Right lobe of liver (tissue), 6 donors: ENCODE measurements at regions not wholly inside any gene's neighbourhood (a gene's known extent, or its start where the extent isn't known, plus 50 kb on each side); places are given as distances from the start of the nearest gene placed in this dataset.

Experiments used
- ATAC-seq, 4 donors: fragments of 200-7000 bp; cut with Tn5 transposase; one replicate each; pipeline ENCODE4 v1.9.1; 2020; ENCODE audit warnings: mild to moderate bottlenecking in 4 of 4, moderate library complexity in 4 of 4
- DNase-seq, 3 donors: peaks; one replicate each; pipeline ENCODE4 v3.0.0-alpha.2; 2020
- H3K27ac ChIP-seq, 3 donors: fragments of 200-600 bp; one replicate each; pipeline ENCODE4 v1.8.0; 2022
- H3K27me3 ChIP-seq, 2 donors: fragments of 200-600 bp; one replicate each; pipeline ENCODE4 v1.8.0; 2022
- H3K36me3 ChIP-seq, 4 donors: fragments of 200-600 bp; sonication (generic) in 1 of 4; one replicate each; pipeline versions ENCODE4 v1.5.1 to v1.8.0; 2017 to 2022; ENCODE audit warnings: control low read depth in 1 of 4
- H3K4me1 ChIP-seq, 4 donors: fragments of 200-600 bp; sonication (generic) in 1 of 4; one replicate each; pipeline versions ENCODE4 v1.5.1 to v1.8.0; 2017 to 2022; ENCODE audit warnings: control low read depth in 1 of 4
- H3K4me3 ChIP-seq, 3 donors: fragments of 200-600 bp; one replicate each; pipeline ENCODE4 v1.8.0; 2022
- H3K9me3 ChIP-seq, 4 donors: fragments of 200-600 bp; sonication (generic) in 1 of 4; one replicate each; pipeline versions ENCODE4 v1.5.1 to v1.8.0; 2017 to 2022; ENCODE audit warnings: control low read depth in 1 of 4
- POLR2A ChIP-seq: fragments of 450-650 bp; IDR thresholded peaks from one replicate; pipeline ENCODE4 v1.6.1; 2017; ENCODE audit warnings: antibody characterized with exemption, mild to moderate bottlenecking
- WGBS: methylation state at CpG from one replicate; pipeline ENCODE4 v1.1.6; 2018; ENCODE audit warnings: low coverage, low lambda C conversion rate; ENCODE audit not compliant: insufficient coverage; ENCODE audit errors: missing lambda C conversion rate; 5-methylcytosine and 5-hydroxymethylcytosine counted together
- intact Hi-C, 2 donors: fragments of 100-400 bp; cut with DNase I; formaldehyde crosslinking; loops; one replicate each; pipeline versions ENCODE4 v1.11.2 to v1.14.1; 2022
- TF ChIP-seq, protein P1 (sequence below), 4 donors: fragments of 200-600 bp in 3 of 4; fragments of 450-650 bp in 1 of 4; IDR thresholded peaks; one replicate each; pipeline versions ENCODE4 v1.5.1 to v1.8.0; 2016 to 2022; ENCODE audit warnings: antibody characterized with exemption in 4 of 4, mild to moderate bottlenecking in 2 of 4
- donor health status: DM: no; HTN: yes; CAD: no.
- donor health status: DM: no; HTN: no; CAD: no.
- donor health status: DM: no; HTN: no; CAD: no.
- donor health status: DM: no; HTN: yes; CAD: no.
- donor health status: DM: no; HTN: yes; CAD: no.

DNA sequence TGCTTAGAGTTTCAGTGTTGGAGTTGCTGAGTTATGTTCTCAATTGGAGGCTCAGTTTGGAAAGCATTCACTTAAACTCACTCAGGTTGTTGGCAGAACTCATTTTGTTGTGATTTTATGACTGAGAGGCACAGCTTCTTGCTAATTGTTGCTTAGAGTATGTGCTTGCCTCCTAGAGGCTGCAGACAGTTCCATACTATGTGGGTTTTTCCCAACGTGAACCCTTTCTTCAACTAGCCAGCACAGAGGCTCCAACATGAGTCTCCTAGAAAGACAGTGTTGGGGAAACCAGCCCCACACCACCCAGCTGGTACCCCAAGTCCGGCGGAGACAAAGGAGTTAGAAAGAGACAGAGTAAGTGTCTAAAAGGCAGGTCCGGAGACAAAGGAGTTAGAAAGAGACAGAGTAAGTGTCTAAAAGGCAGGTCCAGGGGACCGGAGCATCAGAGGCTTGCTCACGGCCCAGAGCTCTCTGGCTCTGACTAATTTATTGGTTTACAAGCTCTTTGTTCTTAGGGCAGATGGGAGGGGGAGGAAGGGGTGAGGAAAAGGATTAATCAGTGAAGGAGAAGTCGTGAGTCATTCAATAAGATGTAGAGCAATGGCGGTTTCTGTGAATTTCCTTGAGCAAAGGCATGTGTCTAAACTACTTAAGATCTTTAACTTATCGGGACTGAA is 999.7 kb upstream of the LRRTM1 start:
- Histone ChIP-seq H3K27ac (no peak overlapping the region), H3K9me3 (no peaks in the 10 kb centered on the region), H3K27me3 (no peaks in the 10 kb centered on the region), H3K4me1 (no peaks in the 10 kb centered on the region), H3K36me3 (no peaks in the 10 kb centered on the region), H3K4me3 (no peak overlapping the region)
- 34% methylated on average over 7 of the region's 9 CpGs for WGBS
- TF ChIP-seq, protein P1, sequence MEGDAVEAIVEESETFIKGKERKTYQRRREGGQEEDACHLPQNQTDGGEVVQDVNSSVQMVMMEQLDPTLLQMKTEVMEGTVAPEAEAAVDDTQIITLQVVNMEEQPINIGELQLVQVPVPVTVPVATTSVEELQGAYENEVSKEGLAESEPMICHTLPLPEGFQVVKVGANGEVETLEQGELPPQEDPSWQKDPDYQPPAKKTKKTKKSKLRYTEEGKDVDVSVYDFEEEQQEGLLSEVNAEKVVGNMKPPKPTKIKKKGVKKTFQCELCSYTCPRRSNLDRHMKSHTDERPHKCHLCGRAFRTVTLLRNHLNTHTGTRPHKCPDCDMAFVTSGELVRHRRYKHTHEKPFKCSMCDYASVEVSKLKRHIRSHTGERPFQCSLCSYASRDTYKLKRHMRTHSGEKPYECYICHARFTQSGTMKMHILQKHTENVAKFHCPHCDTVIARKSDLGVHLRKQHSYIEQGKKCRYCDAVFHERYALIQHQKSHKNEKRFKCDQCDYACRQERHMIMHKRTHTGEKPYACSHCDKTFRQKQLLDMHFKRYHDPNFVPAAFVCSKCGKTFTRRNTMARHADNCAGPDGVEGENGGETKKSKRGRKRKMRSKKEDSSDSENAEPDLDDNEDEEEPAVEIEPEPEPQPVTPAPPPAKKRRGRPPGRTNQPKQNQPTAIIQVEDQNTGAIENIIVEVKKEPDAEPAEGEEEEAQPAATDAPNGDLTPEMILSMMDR (IDR thresholded peaks at IDR 0.05) = no peak
- no peak for TF ChIP-seq POLR2A
- ATAC-seq (no peak), DNase-seq (no peak)
- intact Hi-C loops = no loop called here

GRCh38 chr2:81303321-81303720 is 998.8 kb upstream of the LRRTM1 start:
- H3K9me3 ChIP-seq = no peaks in the 10 kb centered on the region
- no peak for ATAC-seq
- intact Hi-C loops = no loop called here
- H3K4me1 ChIP-seq = no peaks in the 10 kb centered on the region
- 35% methylated on average over 1 of the region's 1 CpG for WGBS
- H3K4me3 ChIP-seq = no peak overlapping the region
- no peak overlapping the region for H3K27ac ChIP-seq
- no peaks in the 10 kb centered on the region for H3K36me3 ChIP-seq
- DNase-seq = no peak
- TF ChIP-seq, protein P1 (IDR thresholded peaks at IDR 0.05) = no peak
- TF ChIP-seq POLR2A = no peak
- no peaks in the 10 kb centered on the region for H3K27me3 ChIP-seq

DNA sequence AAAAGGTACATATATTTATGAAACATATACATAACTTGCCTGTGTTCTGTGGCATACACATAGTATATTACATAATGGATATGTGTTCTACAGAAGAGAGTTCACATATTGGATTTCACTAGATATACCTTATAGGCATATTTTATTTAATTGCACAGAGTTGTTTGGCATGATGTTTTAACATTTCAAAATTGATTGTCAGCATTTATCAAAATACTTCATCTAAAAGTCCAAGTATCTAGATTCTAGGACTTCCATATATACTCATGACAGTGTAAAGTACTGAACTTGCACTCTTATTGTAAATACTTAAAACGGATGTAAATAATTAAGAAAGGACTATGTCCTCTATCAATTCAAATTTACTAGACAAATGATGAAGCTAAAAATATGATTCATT is 995.3 kb upstream of the LRRTM1 start:
- Histone ChIP-seq H3K27ac (no peak overlapping the region), H3K9me3 (no peaks in the 10 kb centered on the region), H3K4me3 (no peak overlapping the region), H3K27me3 (no peaks in the 10 kb centered on the region), H3K4me1 (no peaks in the 10 kb centered on the region), H3K36me3 (no peaks in the 10 kb centered on the region)
- TF ChIP-seq, protein P1 (IDR thresholded peaks at IDR 0.05) = no peak
- no peak for TF ChIP-seq POLR2A
- intact Hi-C loops = no loop called here
- 33% methylated on average over 1 of the region's 1 CpG for WGBS
- no peak for ATAC-seq
- no peak for DNase-seq

GRCh38 chr2:81290846-81291245 is 986.3 kb upstream of the LRRTM1 start:
- WGBS = 70% methylated on average over 3 of the region's 3 CpGs
- DNase-seq (no peak), ATAC-seq (no peak)
- Histone ChIP-seq H3K36me3 (no peaks in the 10 kb centered on the region), H3K27ac (no peak overlapping the region), H3K9me3 (no peaks in the 10 kb centered on the region), H3K4me3 (no peak overlapping the region), H3K27me3 (no peaks in the 10 kb centered on the region), H3K4me1 (no peaks in the 10 kb centered on the region)
- TF ChIP-seq, protein P1 (IDR thresholded peaks at IDR 0.05) = no peak
- TF ChIP-seq POLR2A = no peak
- intact Hi-C loops = no loop called here

DNA sequence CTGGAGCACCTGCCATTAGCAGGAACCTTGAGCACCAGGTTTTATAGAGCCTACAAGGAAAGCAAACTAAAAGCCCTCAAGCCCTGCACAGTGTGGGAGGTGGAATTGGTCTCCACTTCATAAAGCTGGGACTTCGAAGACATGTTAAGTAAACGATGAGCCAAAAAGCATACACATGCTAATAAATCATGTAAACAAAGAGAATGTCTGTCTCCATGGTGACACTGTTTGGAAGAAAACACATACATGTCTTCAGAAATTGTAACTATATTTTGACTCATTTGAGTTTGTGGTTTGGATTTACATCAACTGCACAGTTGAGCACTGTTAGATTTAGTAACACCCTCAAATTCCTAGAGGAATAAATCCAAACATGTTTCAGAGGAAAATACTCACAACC is 978.5 kb upstream of the LRRTM1 start:
- H3K4me1 ChIP-seq = no peaks in the 10 kb centered on the region
- no peaks in the 10 kb centered on the region for H3K27me3 ChIP-seq
- WGBS = 79% methylated on average over 2 of the region's 2 CpGs
- DNase-seq = no peak
- no peak for TF ChIP-seq POLR2A
- TF ChIP-seq, protein P1 (IDR thresholded peaks at IDR 0.05) = no peak
- H3K4me3 ChIP-seq = no peak overlapping the region
- no peak overlapping the region for H3K27ac ChIP-seq
- intact Hi-C loops = no loop called here
- H3K9me3 ChIP-seq = no peaks in the 10 kb centered on the region
- no peaks in the 10 kb centered on the region for H3K36me3 ChIP-seq
- ATAC-seq = no peak
